DOHH2 (cell line): ENCODE measurements at regions not wholly inside any gene's neighbourhood (a gene's known extent, or its start where the extent isn't known, plus 50 kb on each side); places are given as distances from the start of the nearest gene placed in this dataset.

Experiments used
- CTCF ChIP-seq: fragments of 200-600 bp; sonication (generic); IDR thresholded peaks from one replicate; pipeline ENCODE4 v1.5.1; 2014; ENCODE audit warnings: antibody characterized with exemption, mild to moderate bottlenecking, low read depth, low read length; ENCODE audit not compliant: poor library complexity, severe bottlenecking
- EZH2phosphoT487 ChIP-seq: fragments of 200-600 bp; sonication (generic); IDR thresholded peaks from 2 replicates; pipeline ENCODE4 v1.6.1; 2017; ENCODE audit warnings: borderline replicate concordance, mild to moderate bottlenecking, antibody characterized with exemption, low read length, moderate library complexity, mixed read lengths

GRCh38 chr6:12371641-12372146 is 81.5 kb downstream of the EDN1 start:
- TF ChIP-seq CTCF (no peak), EZH2phosphoT487 (no peak)
